GM19043 (cell line): ENCODE measurements at regions not wholly inside any gene's neighbourhood (a gene's known extent, or its start where the extent isn't known, plus 50 kb on each side); places are given as distances from the start of the nearest gene placed in this dataset.

Experiments used
- ATAC-seq: cut with Tn5 transposase; IDR thresholded peaks from one replicate; pipeline ENCODE4 v1.9.1; 2021; ENCODE audit warnings: low read depth; ENCODE audit not compliant: unreplicated experiment

GRCh38 chr13:80663788-80664187 lies 322.9 kb upstream of the SPRY2 start:
- ATAC-seq, result no peak

GRCh38 chr13:80658705-80659104 lies 317.8 kb upstream of the SPRY2 start:
- ATAC-seq, result no peak

GRCh38 chr13:80656512-80656904 lies 315.6 kb upstream of the SPRY2 start:
- ATAC-seq, result no peak

- ATAC-seq, result no peak
These were observed 315.0 kb upstream of the SPRY2 start for GRCh38 chr13:80655778-80656511.

GRCh38 chr13:80654638-80655249 lies 313.8 kb upstream of the SPRY2 start:
- no peak for ATAC-seq

- no peak for ATAC-seq
These were observed 308.3 kb upstream of the SPRY2 start for GRCh38 chr13:80649274-80649673.

- ATAC-seq, result no peak
These were observed 301.7 kb upstream of the SPRY2 start for GRCh38 chr13:80642641-80643040.

GRCh38 chr13:80633251-80633650 lies 292.3 kb upstream of the SPRY2 start:
- no peak for ATAC-seq

GRCh38 chr13:80630685-80631121 lies 289.8 kb upstream of the SPRY2 start:
- ATAC-seq, result no peak

- ATAC-seq, result no peak
These were observed 277.9 kb upstream of the SPRY2 start for GRCh38 chr13:80618781-80619180.

GRCh38 chr13:80612804-80613203 lies 271.9 kb upstream of the SPRY2 start:
- no peak for ATAC-seq

- ATAC-seq, result no peak
These were observed 270.4 kb upstream of the SPRY2 start for GRCh38 chr13:80611310-80611709.

GRCh38 chr13:80605716-80606115 lies 264.8 kb upstream of the SPRY2 start:
- no peak for ATAC-seq

GRCh38 chr13:80605011-80605410 lies 264.1 kb upstream of the SPRY2 start:
- ATAC-seq, result no peak

GRCh38 chr13:80604098-80604497 lies 263.2 kb upstream of the SPRY2 start:
- no peak for ATAC-seq

- ATAC-seq, result no peak
These were observed 262.4 kb upstream of the SPRY2 start for GRCh38 chr13:80603351-80603750.

GRCh38 chr13:80599765-80600164 lies 258.8 kb upstream of the SPRY2 start:
- ATAC-seq, result no peak

- no peak for ATAC-seq
These were observed 257.3 kb upstream of the SPRY2 start for GRCh38 chr13:80598189-80598588.

GRCh38 chr13:80591976-80592740 lies 251.2 kb upstream of the SPRY2 start:
- no peak for ATAC-seq

- ATAC-seq, result no peak
These were observed 249.6 kb upstream of the SPRY2 start for GRCh38 chr13:80590551-80590950.

GRCh38 chr13:80586356-80586755 lies 245.4 kb upstream of the SPRY2 start:
- ATAC-seq, result no peak

GRCh38 chr13:80585531-80585930 lies 244.6 kb upstream of the SPRY2 start:
- no peak for ATAC-seq
